ENCODE measurements at regions not wholly inside any gene's neighbourhood (a gene's known extent, or its start where the extent isn't known, plus 50 kb on each side); places are given as distances from the start of the nearest gene placed in this dataset.

GRCh38 chr3:177615015-177615414, 417.7 kb upstream of the TBL1XR1 start:
- TF ChIP-seq CTCF (IDR thresholded peaks at IDR 0.05) (no peak), EP300 (IDR thresholded peaks at IDR 0.05) (no peak), POLR2AphosphoS5 (IDR thresholded peaks at IDR 0.05) (peak; percentile 59 to 66), POLR2A (IDR thresholded peaks at IDR 0.05; ENCODE audit: low read depth) (no peak)
